ENCODE measurements at regions not wholly inside any gene's neighbourhood (a gene's known extent, or its start where the extent isn't known, plus 50 kb on each side); places are given as distances from the start of the nearest gene placed in this dataset.

DNA sequence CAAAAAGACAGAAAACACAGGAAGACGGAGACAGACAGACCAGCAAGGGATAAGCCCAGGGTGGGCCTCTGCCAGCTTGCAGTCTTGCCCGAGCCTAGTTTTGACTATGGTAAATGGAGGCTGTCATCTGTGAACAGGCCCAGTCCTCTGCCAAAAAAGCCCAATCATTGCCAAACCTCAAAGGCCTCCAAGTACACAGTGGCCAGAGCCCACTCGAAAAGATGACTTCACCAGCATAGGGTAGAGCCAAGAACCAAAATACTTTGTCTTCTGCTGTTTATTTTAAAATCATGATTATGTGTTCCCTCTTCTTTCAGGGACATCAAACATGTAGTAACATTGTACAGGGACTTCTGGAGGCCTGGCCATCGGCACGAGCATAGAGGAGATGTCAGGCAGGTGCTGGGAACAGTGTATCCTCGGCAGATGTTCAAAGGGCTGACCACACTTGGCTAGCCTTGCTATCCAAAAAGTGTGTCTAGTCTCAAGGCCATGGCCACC is 66.0 kb downstream of the TTC32 start:
- Histone ChIP-seq H3K4me3 (ENCODE audit: severe bottlenecking) (no peak overlapping the region), H3K4me1 (ENCODE audit: insufficient read depth, poor library complexity, severe bottlenecking) (no peaks in the 10 kb centered on the region), H3K27me3 (ENCODE audit: insufficient read depth, poor library complexity, severe bottlenecking) (no peaks in the 10 kb centered on the region), H3K27ac (ENCODE audit: poor library complexity, severe bottlenecking) (no peak overlapping the region), H3K36me3 (ENCODE audit: low read depth) (no peaks in the 10 kb centered on the region), H3K9me3 (ENCODE audit: severe bottlenecking) (no peaks in the 10 kb centered on the region)
- ATAC-seq (ENCODE audit: low read depth), result no peak
- no peak for DNase-seq (ENCODE audit: low spot score)
- TF ChIP-seq, protein P1, sequence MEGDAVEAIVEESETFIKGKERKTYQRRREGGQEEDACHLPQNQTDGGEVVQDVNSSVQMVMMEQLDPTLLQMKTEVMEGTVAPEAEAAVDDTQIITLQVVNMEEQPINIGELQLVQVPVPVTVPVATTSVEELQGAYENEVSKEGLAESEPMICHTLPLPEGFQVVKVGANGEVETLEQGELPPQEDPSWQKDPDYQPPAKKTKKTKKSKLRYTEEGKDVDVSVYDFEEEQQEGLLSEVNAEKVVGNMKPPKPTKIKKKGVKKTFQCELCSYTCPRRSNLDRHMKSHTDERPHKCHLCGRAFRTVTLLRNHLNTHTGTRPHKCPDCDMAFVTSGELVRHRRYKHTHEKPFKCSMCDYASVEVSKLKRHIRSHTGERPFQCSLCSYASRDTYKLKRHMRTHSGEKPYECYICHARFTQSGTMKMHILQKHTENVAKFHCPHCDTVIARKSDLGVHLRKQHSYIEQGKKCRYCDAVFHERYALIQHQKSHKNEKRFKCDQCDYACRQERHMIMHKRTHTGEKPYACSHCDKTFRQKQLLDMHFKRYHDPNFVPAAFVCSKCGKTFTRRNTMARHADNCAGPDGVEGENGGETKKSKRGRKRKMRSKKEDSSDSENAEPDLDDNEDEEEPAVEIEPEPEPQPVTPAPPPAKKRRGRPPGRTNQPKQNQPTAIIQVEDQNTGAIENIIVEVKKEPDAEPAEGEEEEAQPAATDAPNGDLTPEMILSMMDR (IDR thresholded peaks at IDR 0.05; ENCODE audit: poor library complexity, severe bottlenecking), result no peak

DNA sequence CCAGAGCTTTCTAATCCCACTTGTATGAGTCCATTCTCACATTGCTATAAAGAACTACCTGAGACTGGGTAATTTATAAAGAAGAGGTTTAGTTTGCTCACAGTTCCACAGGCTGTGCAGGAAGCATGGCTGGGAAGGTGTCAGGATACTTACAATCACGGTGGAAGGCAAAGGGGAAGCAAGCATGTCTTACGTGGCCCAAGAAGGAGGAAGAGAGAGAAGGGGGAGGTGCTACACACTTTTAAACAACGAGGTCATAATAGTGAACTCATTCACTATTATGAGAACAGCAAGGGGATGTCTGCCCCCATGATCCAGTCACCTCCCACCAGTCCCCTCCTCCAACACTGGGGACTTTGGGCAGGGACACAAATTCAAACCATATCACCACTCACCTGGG is 67.8 kb downstream of the TTC32 start:
- TF ChIP-seq, protein P1 (IDR thresholded peaks at IDR 0.05; ENCODE audit: poor library complexity, severe bottlenecking), result no peak
- Histone ChIP-seq H3K27me3 (ENCODE audit: insufficient read depth, poor library complexity, severe bottlenecking) (no peaks in the 10 kb centered on the region), H3K4me3 (ENCODE audit: severe bottlenecking) (no peak overlapping the region), H3K9me3 (ENCODE audit: severe bottlenecking) (no peaks in the 10 kb centered on the region), H3K27ac (ENCODE audit: poor library complexity, severe bottlenecking) (no peak overlapping the region), H3K4me1 (ENCODE audit: insufficient read depth, poor library complexity, severe bottlenecking) (no peaks in the 10 kb centered on the region), H3K36me3 (ENCODE audit: low read depth) (no peaks in the 10 kb centered on the region)
- no peak for ATAC-seq (ENCODE audit: low read depth)
- no peak for DNase-seq (ENCODE audit: low spot score)

DNA sequence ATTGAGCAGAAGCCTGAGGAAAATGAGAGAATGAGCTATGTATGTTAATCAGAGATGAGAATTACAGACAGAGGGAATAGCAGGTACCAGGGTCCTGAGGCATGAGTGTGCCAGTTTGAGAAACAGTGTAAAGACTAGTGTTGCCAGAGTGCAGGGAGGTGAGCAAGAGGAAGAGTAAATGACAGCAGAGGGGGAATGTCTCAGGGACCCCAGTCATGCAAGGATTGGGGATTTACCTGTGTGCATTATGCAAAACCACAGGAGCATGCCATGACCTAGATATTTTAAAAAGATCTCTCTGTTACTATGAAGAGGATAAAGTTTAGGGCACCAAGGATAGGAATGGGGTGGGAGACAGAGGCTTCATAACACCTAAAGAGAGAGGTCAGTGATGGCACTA is 72.1 kb downstream of the TTC32 start:
- Histone ChIP-seq H3K36me3 (ENCODE audit: low read depth) (no peaks in the 10 kb centered on the region), H3K4me1 (ENCODE audit: insufficient read depth, poor library complexity, severe bottlenecking) (no peaks in the 10 kb centered on the region), H3K27ac (ENCODE audit: poor library complexity, severe bottlenecking) (no peak overlapping the region), H3K9me3 (ENCODE audit: severe bottlenecking) (no peaks in the 10 kb centered on the region), H3K4me3 (ENCODE audit: severe bottlenecking) (no peak overlapping the region), H3K27me3 (ENCODE audit: insufficient read depth, poor library complexity, severe bottlenecking) (no peaks in the 10 kb centered on the region)
- no peak for ATAC-seq (ENCODE audit: low read depth)
- no peak for DNase-seq (ENCODE audit: low spot score)
- TF ChIP-seq, protein P1 (IDR thresholded peaks at IDR 0.05; ENCODE audit: poor library complexity, severe bottlenecking), result no peak

DNA sequence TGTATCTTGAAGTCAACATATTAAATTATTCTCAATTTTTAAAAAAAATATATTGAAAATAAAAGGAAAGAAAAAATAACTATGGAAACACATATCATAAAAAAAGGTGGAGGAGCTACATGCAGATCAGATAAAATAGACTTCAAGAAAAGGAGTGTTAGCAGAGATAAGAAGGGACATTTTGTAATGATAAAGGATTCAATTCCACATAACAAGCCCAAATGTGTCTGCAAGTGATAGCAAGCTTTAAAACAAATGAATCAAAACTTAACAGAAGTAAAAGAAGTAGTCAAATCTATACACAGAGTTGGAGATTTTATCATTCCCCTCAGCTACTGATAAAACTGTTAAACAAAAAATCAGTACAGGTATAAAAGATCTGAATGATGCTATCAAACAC is 74.9 kb downstream of the TTC32 start:
- no peak overlapping the region for H3K27ac ChIP-seq (ENCODE audit: poor library complexity, severe bottlenecking)
- H3K4me3 ChIP-seq (ENCODE audit: severe bottlenecking), result no peak overlapping the region
- no peaks in the 10 kb centered on the region for H3K9me3 ChIP-seq (ENCODE audit: severe bottlenecking)
- TF ChIP-seq, protein P1 (IDR thresholded peaks at IDR 0.05; ENCODE audit: poor library complexity, severe bottlenecking), result no peak
- ATAC-seq (ENCODE audit: low read depth) (no peak), DNase-seq (ENCODE audit: low spot score) (no peak)
- no peaks in the 10 kb centered on the region for H3K36me3 ChIP-seq (ENCODE audit: low read depth)
- no peaks in the 10 kb centered on the region for H3K4me1 ChIP-seq (ENCODE audit: insufficient read depth, poor library complexity, severe bottlenecking)
- no peaks in the 10 kb centered on the region for H3K27me3 ChIP-seq (ENCODE audit: insufficient read depth, poor library complexity, severe bottlenecking)

DNA sequence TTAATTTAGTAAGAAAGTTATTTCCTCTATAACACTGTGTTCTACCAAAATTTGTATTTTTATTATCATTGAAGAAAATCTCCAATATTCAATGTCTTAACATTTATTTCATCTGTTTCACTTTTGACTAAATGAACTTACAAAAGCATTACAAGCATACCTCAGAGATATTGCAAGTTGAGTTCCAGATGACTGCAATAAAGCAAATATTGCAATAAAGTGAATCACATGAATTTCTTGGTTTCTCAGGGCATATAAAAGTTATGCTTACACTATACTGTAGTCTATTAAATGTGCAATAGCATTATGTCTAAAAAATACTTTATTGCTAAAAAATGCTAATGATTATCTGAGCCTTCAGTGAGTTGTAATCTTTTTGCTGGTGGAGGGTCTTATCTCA is 78.3 kb downstream of the TTC32 start:
- H3K4me3 ChIP-seq (ENCODE audit: severe bottlenecking), result no peak overlapping the region
- TF ChIP-seq, protein P1 (IDR thresholded peaks at IDR 0.05; ENCODE audit: poor library complexity, severe bottlenecking), result no peak
- no peaks in the 10 kb centered on the region for H3K27me3 ChIP-seq (ENCODE audit: insufficient read depth, poor library complexity, severe bottlenecking)
- H3K9me3 ChIP-seq (ENCODE audit: severe bottlenecking), result no peaks in the 10 kb centered on the region
- no peaks in the 10 kb centered on the region for H3K36me3 ChIP-seq (ENCODE audit: low read depth)
- ATAC-seq (ENCODE audit: low read depth) (no peak), DNase-seq (ENCODE audit: low spot score) (no peak)
- no peak overlapping the region for H3K27ac ChIP-seq (ENCODE audit: poor library complexity, severe bottlenecking)
- peaks cover 6% of the 10 kb centered on the region for H3K4me1 ChIP-seq (ENCODE audit: insufficient read depth, poor library complexity, severe bottlenecking)

Measured in RWPE2 (cell line).